ENCODE measurements at regions not wholly inside any gene's neighbourhood (a gene's known extent, or its start where the extent isn't known, plus 50 kb on each side); places are given as distances from the start of the nearest gene placed in this dataset.

DNA sequence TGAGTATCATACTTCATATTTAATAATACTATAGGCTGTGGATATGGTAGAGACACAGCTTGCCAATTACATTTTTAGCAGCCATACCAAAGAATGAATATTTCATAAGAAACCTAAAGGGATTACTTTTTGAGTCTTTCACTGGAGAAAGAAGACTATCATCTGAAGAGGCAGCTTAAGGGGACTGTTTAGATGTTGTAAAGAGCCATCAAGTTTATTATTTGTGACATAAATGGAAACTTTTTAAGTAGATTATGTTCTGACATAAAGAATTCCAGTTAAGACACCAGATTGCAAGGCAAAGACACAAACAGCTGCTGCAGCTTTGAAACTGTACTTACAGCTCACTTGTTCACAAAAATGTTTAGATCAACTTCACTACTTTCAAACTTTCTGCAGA is 429.4 kb downstream of the TFAP2A start:
- Histone ChIP-seq H2AFZ (ENCODE audit: insufficient read depth, low read depth, low read length, poor library complexity, severe bottlenecking) (no peak overlapping the region), H3K4me3 (replicated peaks in 1 of 3; ENCODE audit: low read depth in 2 of 3, low read length in 3 of 3) (no peak overlapping the region), H3K9me3 (replicated peaks in 1 of 2; ENCODE audit: control insufficient read depth in 1 of 2, insufficient read depth in 1 of 2, low read length in 2 of 2) (no peaks in the 10 kb centered on the region), H3K4me1 (ENCODE audit: control insufficient read depth in 1 of 2, insufficient read depth in 2 of 2, low read length in 2 of 2) (no peaks in the 10 kb centered on the region), H3K27ac (ENCODE audit: low read depth in 1 of 2, low read length in 2 of 2) (no peak overlapping the region), H4K20me1 (ENCODE audit: insufficient read depth, low read length) (no peaks in the 10 kb centered on the region), H3K79me2 (ENCODE audit: insufficient read depth, low read length) (no peaks in the 10 kb centered on the region), H3K9ac (ENCODE audit: insufficient read depth, low read length, poor library complexity, severe bottlenecking) (no peak overlapping the region), H3K4me2 (replicated peaks; ENCODE audit: extremely low read depth, low read length, poor library complexity, severe bottlenecking) (no peak overlapping the region), H3K27me3 (ENCODE audit: control insufficient read depth in 2 of 2, insufficient read depth in 2 of 2, low read length in 2 of 2) (no peaks in the 10 kb centered on the region), H3K36me3 (replicated peaks in 1 of 2; ENCODE audit: control insufficient read depth in 1 of 2, insufficient read depth in 2 of 2, low read length in 2 of 2) (no peaks in the 10 kb centered on the region)
- DNase-seq, result no peak
- H3K27me3 Mint-ChIP-seq (ENCODE audit: low read depth in 3 of 3), result no peaks in the 10 kb centered on the region
- peaks cover 0 to 6% (median 3%) of the 10 kb centered on the region in 7 donors for H3K9me3 Mint-ChIP-seq
- H3K4me3 Mint-ChIP-seq, result no peak overlapping the region
- intact Hi-C loops (cut with micrococcal nuclease), result no loop called here
- H3K27ac Mint-ChIP-seq, result no peak overlapping the region
- TF ChIP-seq, protein P1, sequence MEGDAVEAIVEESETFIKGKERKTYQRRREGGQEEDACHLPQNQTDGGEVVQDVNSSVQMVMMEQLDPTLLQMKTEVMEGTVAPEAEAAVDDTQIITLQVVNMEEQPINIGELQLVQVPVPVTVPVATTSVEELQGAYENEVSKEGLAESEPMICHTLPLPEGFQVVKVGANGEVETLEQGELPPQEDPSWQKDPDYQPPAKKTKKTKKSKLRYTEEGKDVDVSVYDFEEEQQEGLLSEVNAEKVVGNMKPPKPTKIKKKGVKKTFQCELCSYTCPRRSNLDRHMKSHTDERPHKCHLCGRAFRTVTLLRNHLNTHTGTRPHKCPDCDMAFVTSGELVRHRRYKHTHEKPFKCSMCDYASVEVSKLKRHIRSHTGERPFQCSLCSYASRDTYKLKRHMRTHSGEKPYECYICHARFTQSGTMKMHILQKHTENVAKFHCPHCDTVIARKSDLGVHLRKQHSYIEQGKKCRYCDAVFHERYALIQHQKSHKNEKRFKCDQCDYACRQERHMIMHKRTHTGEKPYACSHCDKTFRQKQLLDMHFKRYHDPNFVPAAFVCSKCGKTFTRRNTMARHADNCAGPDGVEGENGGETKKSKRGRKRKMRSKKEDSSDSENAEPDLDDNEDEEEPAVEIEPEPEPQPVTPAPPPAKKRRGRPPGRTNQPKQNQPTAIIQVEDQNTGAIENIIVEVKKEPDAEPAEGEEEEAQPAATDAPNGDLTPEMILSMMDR (IDR thresholded peaks at IDR 0.05), result no peak
- H3K36me3 Mint-ChIP-seq, result no peaks in the 10 kb centered on the region
- no peaks in the 10 kb centered on the region for H3K4me1 Mint-ChIP-seq

DNA sequence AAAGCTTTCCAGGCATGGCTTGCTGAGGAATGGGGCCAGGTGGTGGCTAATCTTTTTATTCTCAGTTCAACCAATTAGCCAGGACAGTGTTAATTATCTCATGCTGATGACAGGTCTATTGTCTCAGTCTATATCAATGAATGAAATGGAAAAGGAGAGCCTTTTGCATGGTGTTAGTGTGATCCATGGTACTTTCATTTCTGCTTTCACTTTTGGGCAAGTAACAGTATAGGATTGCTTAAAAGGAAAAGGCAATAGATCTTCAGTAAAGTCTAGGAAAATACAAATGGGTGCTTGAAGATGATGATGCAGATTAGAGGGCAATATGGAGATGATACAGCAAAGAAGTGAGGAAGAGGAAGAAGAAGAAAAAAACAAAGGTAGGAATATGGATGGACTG is 430.3 kb downstream of the TFAP2A start:
- no peaks in the 10 kb centered on the region for H3K27me3 ChIP-seq (ENCODE audit: control insufficient read depth in 2 of 2, insufficient read depth in 2 of 2, low read length in 2 of 2)
- Mint-ChIP-seq H3K4me1 (no peaks in the 10 kb centered on the region), H3K9me3 (peaks cover 0 to 6% (median 3%) of the 10 kb centered on the region in 7 donors), H3K36me3 (no peaks in the 10 kb centered on the region), H3K4me3 (no peak overlapping the region), H3K27me3 (ENCODE audit: low read depth in 3 of 3) (no peaks in the 10 kb centered on the region), H3K27ac (no peak overlapping the region)
- no peak overlapping the region for H3K27ac ChIP-seq (ENCODE audit: low read depth in 1 of 2, low read length in 2 of 2)
- no peak overlapping the region for H3K4me3 ChIP-seq (replicated peaks in 1 of 3; ENCODE audit: low read depth in 2 of 3, low read length in 3 of 3)
- intact Hi-C loops (cut with micrococcal nuclease), result no loop called here
- no peaks in the 10 kb centered on the region for H3K4me1 ChIP-seq (ENCODE audit: control insufficient read depth in 1 of 2, insufficient read depth in 2 of 2, low read length in 2 of 2)
- H3K4me2 ChIP-seq (replicated peaks; ENCODE audit: extremely low read depth, low read length, poor library complexity, severe bottlenecking), result no peak overlapping the region
- H3K9ac ChIP-seq (ENCODE audit: insufficient read depth, low read length, poor library complexity, severe bottlenecking), result no peak overlapping the region
- H3K9me3 ChIP-seq (replicated peaks in 1 of 2; ENCODE audit: control insufficient read depth in 1 of 2, insufficient read depth in 1 of 2, low read length in 2 of 2), result no peaks in the 10 kb centered on the region
- DNase-seq, result no peak
- TF ChIP-seq, protein P1 (IDR thresholded peaks at IDR 0.05), result no peak
- H4K20me1 ChIP-seq (ENCODE audit: insufficient read depth, low read length), result no peaks in the 10 kb centered on the region
- no peak overlapping the region for H2AFZ ChIP-seq (ENCODE audit: insufficient read depth, low read depth, low read length, poor library complexity, severe bottlenecking)
- H3K36me3 ChIP-seq (replicated peaks in 1 of 2; ENCODE audit: control insufficient read depth in 1 of 2, insufficient read depth in 2 of 2, low read length in 2 of 2), result no peaks in the 10 kb centered on the region
- no peaks in the 10 kb centered on the region for H3K79me2 ChIP-seq (ENCODE audit: insufficient read depth, low read length)
